KOPT-K1 (cell line): ENCODE measurements at regions not wholly inside any gene's neighbourhood (a gene's known extent, or its start where the extent isn't known, plus 50 kb on each side); places are given as distances from the start of the nearest gene placed in this dataset.
"Not testable (repeated sequence)": the region's sequence is repeated elsewhere in the genome, so short reads cannot be mapped to it uniquely, and the experiment has no call there.

Source experiments
- H3K27ac ChIP-seq: fragments of 200-600 bp; sonication (generic); 2 replicates; pipeline ENCODE4 v1.5.1; 2016; ENCODE audit warnings: antibody characterized with exemption, mild to moderate bottlenecking, low read depth, low read length; ENCODE audit not compliant: poor library complexity, severe bottlenecking
- H3K36me3 ChIP-seq: fragments of 200-600 bp; sonication (generic); 2 replicates; pipeline ENCODE4 v1.5.1; 2017; ENCODE audit warnings: antibody characterized with exemption, mild to moderate bottlenecking, low read length, moderate library complexity; ENCODE audit not compliant: insufficient read depth
- H3K9me3 ChIP-seq: fragments of 200-600 bp; sonication (generic); 2 replicates; pipeline ENCODE4 v1.5.1; 2017; ENCODE audit warnings: antibody characterized with exemption, low read length, mild to moderate bottlenecking; ENCODE audit not compliant: insufficient read depth, poor library complexity, severe bottlenecking

DNA sequence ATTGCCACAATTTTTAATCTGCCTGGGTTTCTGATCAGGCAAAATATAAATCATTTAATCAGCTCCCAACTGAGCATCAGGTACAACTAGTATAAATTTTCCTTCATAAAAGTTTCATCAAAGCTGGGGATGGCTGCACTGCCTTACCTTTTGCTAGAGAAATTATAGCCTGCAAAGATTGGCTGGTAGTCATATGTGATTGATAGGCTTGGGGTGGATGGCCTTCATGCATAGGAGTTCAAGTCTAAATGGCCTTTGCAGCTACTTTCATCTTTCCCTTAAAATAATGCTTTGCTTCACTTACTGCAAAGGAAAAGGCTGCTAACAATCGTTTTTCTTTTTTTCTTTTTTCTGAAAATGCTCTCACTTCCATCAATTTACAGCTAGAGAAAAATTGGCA, 739.7 kb downstream of the CENPC start:
- Histone ChIP-seq H3K9me3 (peaks cover 5% of the 10 kb centered on the region), H3K36me3 (no peaks in the 10 kb centered on the region), H3K27ac (no peak overlapping the region)

DNA sequence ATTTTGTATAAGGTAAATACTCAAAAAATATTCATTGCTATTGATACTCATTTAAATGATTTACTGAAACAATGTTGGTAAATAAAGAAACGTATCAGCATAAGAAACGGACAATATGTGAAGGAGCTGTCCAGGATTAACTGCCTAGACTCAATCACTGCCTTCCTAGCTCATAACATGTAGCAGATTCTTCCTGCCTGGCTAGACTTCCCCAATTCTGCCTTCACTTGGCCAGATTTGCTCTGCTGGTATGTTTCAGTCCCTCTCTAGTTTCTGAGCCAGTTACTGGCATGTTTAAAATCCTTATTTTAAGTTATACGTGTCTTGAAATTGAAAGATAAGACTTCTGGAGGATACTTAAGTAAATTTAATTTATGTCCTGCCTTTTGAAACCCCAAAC, 740.3 kb downstream of the CENPC start:
- no peaks in the 10 kb centered on the region for H3K36me3 ChIP-seq
- peaks cover 5% of the 10 kb centered on the region for H3K9me3 ChIP-seq
- no peak overlapping the region for H3K27ac ChIP-seq

DNA sequence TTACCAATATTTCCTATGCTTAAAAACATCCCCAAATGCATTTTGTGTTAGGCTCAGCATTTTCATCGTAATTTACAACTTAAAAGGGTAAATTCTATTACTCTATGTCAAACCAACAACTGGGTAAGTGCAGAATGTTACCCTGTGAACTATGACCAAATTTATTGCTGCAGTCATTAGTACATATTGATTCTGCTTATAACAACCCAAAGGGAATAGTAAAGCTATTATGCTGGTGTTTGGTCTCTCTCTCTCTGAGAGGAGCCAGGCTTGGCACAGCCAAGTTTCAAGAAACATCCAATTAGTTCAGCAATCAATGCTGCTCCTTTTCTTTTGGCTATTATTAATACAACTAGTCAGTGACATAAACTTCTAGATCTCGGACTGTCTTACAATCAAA, 747.7 kb downstream of the CENPC start:
- Histone ChIP-seq H3K36me3 (no peaks in the 10 kb centered on the region), H3K27ac (no peak overlapping the region), H3K9me3 (peaks cover 5% of the 10 kb centered on the region)

DNA sequence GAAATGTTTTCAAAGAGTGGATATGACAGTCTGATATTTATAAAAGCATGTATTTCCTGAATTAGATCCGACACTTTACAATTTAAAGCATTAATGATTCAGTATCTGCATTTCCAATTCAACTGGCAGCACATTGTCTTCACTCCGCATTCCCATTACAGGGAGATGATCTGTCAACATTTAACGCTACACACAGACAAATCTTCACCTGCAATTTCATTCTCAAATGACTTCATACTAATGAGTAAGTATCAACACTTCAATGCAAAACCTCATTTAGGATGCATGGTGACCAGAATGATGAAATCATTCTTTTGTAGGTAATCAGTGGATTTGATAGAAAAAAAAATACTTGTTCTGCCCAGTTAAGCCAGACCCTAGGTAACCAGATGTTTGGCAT, 749.6 kb downstream of the CENPC start:
- Histone ChIP-seq H3K27ac (no peak overlapping the region), H3K9me3 (no peaks in the 10 kb centered on the region), H3K36me3 (no peaks in the 10 kb centered on the region)

DNA sequence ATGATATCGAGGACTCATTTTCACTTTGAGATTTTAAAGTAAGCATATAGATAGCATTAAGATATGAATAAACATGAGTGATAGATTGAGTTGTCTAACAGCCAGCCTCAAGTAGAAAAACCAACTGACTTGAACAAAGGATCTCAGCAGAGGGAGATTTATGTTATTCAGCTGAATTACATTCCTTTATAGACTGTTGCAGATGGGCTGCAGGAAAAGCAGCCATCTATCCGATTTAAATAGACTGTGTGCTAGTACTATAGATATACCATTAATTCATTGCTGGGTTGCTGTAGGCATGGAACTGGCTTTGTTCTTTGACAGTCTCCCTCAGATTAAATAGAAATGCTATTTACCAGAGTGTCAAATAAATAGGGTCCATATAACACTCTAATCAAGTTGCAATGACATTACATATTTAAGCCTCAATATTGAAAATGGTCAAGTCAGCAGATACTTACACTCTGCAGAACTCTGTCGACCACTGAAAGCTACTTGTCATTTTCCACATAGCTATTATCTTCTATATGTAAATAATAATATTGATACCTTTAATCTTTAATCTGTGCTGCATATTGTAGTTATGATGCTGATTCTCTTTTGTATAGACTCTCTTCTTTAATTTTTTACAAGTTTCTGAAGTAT, 750.8 kb downstream of the CENPC start:
- no peak overlapping the region for H3K27ac ChIP-seq
- H3K36me3 ChIP-seq: no peaks in the 10 kb centered on the region
- no peaks in the 10 kb centered on the region for H3K9me3 ChIP-seq

DNA sequence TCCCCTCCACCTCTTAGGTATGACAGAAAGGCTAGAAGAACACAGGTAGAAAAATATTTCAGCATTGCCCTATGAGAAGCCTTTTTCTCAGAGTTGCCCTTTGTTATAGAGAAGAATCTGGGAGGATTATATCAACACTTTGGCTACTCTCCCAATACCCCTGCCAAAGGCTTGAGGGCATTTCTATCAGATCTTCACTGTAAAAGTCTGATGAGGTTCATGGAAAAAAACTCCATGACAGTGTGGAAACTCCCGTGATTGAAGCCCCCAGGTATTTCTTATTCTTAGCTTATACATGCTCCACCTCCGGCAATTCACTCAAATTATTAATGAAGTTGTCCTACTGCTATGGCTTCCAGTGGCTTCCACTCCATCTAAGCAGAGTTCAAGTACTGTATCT, 753.6 kb downstream of the CENPC start:
- no peaks in the 10 kb centered on the region for H3K36me3 ChIP-seq
- H3K27ac ChIP-seq: no peak overlapping the region
- H3K9me3 ChIP-seq: no peaks in the 10 kb centered on the region

DNA sequence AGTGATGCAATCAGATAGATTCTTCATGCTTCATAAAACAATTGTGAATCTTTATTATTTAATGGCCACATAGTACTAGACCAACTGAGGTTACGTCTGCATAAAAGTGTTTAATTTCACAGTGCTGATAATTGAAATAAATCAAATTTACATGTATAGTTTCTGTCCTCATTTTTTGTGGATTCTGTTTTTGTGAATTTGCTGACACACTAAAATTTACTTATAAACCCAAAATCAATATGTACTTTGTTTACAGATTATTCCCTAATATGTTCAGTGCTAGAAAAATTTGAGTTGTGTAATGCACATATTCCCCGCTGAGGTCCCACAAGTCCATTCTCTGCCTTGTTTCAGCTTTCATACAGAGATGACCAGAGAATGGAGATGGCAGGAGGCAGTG, 759.8 kb downstream of the CENPC start:
- Histone ChIP-seq H3K36me3 (no peaks in the 10 kb centered on the region), H3K27ac (no peak overlapping the region), H3K9me3 (no peaks in the 10 kb centered on the region)

DNA sequence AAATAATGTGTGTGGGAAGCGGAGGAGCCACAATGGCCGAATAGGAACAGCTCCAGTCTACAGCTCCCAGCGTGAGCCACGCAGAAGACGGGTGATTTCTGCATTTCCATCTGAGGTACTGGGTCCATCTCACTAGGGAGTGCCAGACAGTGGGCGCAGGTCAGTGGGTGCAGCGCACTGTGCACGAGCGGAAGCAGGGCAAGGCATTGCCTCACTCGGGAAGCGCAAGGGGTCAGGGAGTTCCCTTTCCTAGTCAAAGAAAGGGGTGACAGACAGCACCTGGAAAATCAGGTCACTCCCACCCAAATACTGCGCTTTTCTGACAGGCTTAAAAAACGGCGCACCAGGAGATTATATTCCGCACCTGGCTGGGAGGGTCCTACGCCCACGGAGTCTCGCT, 762.6 kb downstream of the CENPC start:
- H3K27ac ChIP-seq, H3K9me3 ChIP-seq, H3K36me3 ChIP-seq: not testable (repeated sequence)

DNA sequence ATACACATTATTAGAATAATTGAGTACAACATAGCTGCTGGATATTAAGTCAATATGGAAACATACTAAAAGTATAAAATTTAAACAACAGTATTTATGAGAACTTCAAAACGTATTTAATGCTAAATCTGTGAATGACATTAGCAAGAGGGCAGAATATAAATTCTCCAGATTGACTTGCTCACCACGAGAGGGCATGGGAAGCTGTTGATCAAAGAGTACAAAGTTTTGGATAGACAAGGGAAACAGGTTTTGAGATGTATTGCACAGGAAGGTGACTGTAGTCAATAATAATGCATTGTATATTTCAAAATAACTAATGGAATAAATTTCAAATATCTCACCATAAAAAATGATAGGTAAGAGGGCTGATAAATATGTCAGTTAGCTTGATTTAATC, 768.2 kb downstream of the CENPC start:
- H3K9me3 ChIP-seq: no peaks in the 10 kb centered on the region

DNA sequence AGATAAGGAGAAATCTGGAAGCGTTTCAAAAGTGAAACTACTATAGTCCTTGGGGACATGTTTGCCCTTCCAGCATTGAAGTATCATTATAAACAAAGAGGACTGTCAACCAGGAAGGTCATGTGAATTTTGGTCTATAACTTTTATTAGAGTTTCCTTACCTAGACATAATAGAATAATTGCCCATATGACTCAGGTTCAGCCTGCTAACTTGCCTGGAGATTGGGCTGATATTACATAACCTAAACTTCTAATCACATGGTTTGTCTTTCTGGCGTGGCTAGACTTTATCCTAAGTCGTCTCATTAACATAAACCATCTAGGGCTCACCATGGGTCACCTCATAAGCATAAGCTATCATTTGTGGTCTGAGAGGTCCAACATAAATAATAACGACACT, 775.9 kb downstream of the CENPC start:
- no peaks in the 10 kb centered on the region for H3K9me3 ChIP-seq
- no peak overlapping the region for H3K27ac ChIP-seq
- H3K36me3 ChIP-seq: no peaks in the 10 kb centered on the region

More for the DNA sequence above, 768.2 kb downstream of the CENPC start:
- H3K27ac ChIP-seq: no peak overlapping the region
- H3K36me3 ChIP-seq: no peaks in the 10 kb centered on the region

DNA sequence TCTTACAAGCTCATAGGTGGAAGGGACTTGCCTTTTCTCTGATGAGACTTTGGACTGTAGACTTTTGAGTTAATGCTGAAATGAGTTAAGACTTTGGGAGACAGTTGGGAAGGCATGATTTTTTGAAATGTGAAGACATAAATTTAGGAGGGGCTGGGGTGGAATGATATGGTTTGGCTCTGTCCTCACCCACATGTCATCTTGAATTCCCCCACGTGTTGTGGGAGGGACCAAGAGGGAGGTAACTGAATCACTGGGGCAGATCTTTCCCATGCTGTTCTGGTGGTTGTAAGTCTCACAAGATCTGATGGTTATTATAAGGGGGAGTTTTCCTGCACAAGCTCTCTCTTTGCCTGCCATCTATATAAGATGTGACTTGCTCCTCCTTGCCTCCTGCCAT, 777.9 kb downstream of the CENPC start:
- no peak overlapping the region for H3K27ac ChIP-seq
- no peaks in the 10 kb centered on the region for H3K36me3 ChIP-seq
- H3K9me3 ChIP-seq: no peaks in the 10 kb centered on the region

DNA sequence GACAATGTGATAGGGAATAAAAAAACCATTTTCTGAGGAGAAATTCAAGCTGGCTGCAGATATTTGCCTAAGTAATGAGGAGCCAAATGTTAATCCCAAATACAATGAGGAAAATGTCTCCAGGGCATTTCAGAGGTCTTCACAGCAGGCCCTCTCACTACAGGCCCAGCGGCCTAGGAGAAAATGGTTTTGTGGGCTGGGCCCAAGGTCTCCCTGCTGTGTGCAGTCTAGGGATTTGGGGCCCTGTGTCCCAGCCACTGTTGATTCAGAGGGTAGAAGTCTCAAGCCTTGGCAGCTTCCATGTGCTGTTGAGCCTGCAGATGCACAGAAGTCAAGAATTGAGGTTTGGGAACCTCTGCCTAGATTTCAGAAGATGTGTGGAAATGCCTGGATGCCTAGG, 778.7 kb downstream of the CENPC start:
- Histone ChIP-seq H3K36me3 (no peaks in the 10 kb centered on the region), H3K9me3 (no peaks in the 10 kb centered on the region), H3K27ac (no peak overlapping the region)

DNA sequence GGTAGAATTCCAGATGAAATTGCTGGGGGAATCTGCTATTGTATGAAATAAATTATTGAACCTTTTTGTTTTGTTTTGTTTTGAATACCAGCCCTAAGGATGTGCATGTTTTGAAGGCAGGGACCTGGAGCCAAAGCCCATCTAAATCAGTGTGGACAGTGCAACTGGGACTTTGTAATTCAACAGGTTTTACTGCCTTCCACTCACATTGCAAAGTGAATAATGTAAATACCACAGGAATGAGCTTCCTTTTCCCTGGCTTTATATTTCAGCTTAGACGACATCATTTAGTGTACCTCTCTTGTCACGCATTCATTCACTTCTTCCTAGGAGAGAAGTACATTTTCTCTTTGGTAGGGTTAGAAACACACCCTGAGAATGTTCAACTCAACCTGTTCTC, 795.0 kb downstream of the CENPC start:
- H3K9me3 ChIP-seq: no peaks in the 10 kb centered on the region
- no peak overlapping the region for H3K27ac ChIP-seq

DNA sequence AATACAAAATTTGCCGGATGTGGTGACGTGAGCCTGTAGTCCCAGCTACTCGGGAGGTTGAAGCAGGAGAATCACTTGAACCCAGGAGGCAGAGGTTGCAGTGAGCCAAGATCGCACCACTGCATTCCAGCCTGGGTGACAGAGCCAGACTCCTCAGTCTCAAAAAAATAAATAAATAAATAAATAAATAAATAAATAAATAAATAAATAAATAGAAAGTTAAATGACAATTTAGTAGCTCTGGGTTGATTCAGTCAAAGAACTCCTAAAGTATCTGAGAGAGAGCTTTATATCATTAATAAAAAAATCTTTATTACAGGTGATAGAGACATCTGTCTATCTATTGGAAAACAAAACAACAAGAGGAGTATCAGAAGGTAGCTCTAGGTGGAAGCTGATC, 798.4 kb downstream of the CENPC start:
- H3K9me3 ChIP-seq, H3K36me3 ChIP-seq, H3K27ac ChIP-seq: not testable (repeated sequence)

More for the DNA sequence above, 795.0 kb downstream of the CENPC start:
- H3K36me3 ChIP-seq: no peaks in the 10 kb centered on the region

DNA sequence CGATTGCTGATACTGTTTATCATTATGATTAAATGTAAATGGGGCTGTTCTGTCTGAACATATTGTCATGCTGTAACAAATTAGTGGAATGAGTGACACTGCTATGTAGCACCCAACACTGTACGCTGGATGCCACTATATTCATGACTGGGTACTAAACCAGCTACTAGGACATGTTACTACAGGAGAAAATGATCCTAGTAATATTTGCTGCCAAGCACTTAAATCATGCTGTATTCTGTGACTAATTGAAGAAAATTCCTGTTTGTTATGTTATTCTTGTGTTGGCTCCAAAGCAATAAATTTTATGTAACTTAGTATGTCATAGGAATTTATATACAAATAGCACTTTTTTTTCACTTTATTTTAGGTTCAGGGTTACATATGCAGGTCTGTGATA, 804.2 kb downstream of the CENPC start:
- no peaks in the 10 kb centered on the region for H3K9me3 ChIP-seq
- H3K36me3 ChIP-seq: no peaks in the 10 kb centered on the region

DNA sequence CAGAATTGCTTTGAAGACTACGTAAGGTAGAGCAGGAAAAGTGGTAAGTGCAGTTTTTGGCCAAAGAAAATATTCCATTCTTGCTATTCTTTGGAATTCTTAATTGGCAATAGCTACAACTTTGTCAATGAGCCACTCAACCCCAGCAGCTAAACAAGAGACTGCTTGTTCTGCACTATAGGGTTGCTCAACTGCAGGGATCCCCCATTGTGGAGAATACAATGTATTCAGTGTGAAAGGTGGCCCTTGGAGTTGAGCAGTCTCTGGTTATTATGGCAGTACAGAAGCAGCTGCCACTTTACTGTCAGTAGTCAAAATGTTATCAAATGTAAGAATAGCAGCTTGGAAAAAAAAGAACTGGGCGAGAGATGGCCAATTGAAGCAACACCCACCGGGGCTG, 808.7 kb downstream of the CENPC start:
- H3K27ac ChIP-seq: no peak overlapping the region
- no peaks in the 10 kb centered on the region for H3K9me3 ChIP-seq
- no peaks in the 10 kb centered on the region for H3K36me3 ChIP-seq

More for the DNA sequence above, 804.2 kb downstream of the CENPC start:
- no peak overlapping the region for H3K27ac ChIP-seq
